NCI-H2227 treated with DMSO at 0.1 percent for 48 hours (cell line): ENCODE measurements at regions not wholly inside any gene's neighbourhood (a gene's known extent, or its start where the extent isn't known, plus 50 kb on each side); places are given as distances from the start of the nearest gene placed in this dataset.

Source experiments
- DNase-seq: peaks from one replicate; lab custom pipeline; 2025; lab: John Stamatoyannopoulos, UW

DNA sequence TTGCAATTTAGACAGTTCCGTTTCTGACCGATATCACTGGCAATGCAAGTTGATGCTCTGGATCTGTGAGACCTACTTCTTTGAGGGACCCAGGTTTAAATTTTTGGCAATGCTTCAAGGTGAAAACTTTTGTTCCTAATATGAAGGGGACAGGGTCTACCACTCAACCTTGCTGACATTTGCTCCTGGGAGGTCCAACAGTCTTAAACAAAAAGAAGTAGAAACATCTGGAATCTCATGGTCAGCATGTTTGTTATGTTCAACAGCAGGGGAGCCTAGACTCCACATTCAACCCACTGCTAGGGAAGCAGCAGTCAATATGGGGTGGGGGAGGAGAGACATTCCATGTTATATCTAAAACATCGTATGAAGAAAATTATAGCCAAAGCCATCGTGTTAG, 196.4 kb downstream of the SIM1 start:
- no peak for DNase-seq

DNA sequence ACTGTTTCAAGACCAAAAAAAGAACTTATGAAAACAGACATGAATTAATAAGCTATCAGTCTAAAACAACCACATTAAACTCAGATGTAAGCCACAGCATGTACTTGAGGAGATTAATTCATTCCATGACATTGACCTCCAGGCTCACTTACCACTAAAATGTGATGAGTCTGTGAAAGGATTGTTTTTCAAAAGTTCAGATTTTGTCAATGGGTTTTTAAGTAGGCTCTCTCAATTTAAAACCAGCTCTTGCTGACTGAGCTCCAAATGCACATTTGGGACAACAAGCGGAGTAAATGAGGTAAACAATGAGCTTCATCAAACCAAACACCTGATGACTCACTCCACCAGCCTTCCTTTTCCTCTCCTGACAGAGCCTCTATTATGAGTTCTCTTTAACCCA, 197.0 kb downstream of the SIM1 start:
- DNase-seq: no peak

DNA sequence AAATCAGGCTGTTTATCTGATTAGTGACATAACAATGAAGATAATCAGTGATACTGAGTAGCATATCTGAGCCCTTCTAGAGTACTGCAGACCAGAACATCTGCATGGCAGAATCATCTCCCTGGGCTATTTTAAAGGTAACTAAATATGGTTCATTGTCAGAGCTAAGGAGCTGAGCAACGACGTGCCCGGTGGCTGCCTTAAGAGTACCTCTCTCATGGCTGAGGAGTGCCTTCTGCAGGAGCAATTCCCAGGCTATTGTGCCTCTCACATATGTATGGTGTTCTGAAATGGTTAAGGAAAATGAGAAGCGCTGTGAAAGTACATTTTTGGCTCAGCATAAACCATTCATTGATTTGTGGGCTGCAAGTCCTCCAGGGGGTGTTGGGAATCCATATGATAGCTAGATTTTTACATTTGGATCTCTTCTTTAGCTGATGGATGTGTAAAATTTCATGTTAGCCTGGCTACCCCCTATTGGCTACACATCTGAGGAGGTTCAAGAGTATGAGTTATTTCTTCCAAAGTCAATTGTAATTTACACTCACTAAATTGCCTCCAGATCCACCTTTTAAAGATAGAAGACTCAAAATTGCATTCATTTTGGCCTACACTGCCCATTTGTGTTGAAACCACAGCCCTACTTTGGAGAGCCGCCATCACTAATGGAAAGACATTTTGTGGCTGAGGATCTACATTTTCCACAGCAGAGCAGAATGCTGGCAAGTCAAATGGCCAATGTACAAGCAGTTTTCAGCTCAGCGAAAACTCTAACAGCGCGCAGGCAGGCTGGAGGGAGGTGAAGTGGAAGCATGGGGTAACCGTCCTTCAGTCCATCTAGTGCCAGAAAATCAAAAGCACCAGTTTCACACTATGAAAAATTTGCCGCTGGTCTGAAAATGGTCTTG, 198.0 kb downstream of the SIM1 start:
- DNase-seq: no peak

DNA sequence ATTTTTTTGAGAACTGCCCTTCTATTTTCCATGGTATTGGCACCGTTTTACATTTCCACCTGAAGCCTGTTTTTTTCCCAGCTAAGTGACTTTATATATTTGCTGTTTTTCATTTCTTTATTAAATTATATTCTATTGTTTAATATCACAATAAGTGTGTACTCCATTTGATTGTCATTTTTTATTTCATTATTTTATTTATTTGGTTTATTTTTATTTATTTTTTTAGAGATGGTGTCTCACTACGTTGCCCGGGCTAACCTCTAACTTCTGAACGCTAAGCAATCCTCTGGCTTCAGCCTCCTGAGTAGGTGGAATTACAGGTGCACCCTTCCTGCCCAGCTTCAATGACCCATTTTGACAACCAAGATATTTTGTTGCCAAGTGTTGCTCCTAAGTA, 202.6 kb downstream of the SIM1 start:
- DNase-seq: no peak

DNA sequence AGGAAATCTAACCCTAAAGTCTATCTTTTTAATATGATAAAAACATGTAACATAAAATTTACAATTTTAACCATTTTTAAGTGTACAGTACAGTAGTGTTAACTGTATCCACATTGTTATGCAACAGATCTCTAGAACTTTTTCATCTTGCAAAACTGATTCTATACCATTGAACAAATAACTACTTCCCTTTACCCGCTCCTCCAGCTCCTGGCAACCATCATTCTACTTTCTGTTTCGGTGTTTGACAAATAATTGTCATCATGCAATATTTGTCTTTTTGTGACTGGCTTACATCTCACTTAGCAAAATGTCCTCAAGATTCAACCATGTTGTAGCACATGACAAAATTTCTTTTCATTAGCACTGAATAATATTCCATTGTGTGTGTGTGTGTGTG, 203.2 kb downstream of the SIM1 start:
- DNase-seq: no peak

DNA sequence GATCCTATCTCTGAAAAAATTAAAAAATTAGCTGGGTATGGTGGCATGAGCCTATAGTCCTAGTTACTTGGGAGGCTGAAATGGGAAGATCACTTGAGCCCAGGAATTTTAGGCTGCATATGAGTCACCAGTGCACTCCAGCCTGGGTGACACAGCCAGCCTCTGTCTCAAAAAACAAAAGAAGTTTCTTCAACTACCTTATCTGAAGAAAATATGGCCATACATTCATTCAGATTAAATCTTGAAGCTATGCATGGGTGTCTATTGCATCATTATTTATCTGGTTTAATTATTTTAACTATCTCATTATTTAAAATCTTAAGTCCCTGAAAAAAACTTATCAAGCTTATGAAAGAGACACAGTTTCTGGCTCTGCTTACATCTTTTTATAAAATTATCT, 204.1 kb downstream of the SIM1 start:
- no peak for DNase-seq

DNA sequence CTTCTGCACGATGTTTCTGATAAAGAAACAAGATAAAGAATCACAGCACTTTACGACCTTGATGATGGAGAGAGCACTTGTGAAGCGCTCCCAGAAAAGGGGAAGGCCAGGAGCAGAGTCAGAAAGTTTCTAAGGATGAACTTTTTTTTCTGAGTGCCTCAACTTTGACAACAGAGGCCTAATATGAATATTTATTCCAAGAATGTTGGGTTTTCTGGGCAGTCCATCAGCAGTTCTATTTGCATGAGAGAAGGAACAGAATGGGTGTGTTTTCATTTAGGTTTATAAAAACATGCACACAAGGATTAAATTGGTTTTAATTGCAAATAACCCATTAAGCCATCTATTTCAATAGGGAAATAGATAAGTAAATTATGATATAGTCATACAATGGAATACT, 204.9 kb downstream of the SIM1 start:
- no peak for DNase-seq

DNA sequence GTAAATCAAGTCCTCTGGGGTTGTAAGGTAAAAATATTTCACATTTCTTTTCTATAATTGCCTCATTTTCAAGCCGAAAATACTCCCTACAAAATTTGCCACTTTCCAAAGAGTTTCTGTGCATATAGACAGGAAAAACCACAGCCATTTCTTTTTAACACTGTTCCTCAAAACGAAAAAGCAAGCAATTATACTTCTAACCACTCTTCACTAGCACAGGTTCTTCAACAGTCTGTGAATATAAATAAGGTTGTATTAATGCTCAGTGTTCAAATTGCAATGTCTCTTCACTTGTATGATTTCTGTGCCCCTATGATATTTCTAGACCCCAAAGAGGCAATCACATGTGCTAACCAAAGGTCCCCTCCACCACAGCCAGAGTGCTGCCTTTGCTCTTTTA, 206.0 kb downstream of the SIM1 start:
- DNase-seq: peak; percentile 34

DNA sequence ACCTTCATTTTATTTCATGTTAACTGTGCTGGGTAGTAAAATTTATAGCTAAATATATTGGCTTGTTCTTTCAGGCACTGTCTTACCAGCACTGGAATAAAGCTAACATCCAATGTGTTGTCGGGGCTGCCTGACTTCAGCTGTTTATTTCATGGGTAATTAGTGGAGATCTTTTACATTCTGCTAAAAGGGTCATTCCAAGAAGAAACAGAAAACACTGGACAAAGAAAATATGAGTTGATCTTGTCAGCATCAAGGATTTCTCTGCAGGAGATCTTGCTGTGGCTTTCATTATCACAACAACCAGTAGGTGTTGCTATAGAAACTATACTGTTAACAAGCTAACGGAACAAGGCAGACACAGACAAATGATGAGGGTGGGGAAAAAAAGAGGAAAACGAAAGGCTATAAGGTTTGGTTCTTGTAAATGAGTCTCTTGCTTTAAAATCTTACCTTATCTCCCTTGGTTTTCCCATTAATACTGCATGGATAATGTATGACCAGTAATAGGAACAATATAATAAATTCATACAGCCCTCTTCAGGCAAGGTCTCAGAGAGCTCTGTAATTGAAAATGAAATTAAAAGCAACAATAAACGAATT, 206.8 kb downstream of the SIM1 start:
- peak; percentile 85 for DNase-seq

DNA sequence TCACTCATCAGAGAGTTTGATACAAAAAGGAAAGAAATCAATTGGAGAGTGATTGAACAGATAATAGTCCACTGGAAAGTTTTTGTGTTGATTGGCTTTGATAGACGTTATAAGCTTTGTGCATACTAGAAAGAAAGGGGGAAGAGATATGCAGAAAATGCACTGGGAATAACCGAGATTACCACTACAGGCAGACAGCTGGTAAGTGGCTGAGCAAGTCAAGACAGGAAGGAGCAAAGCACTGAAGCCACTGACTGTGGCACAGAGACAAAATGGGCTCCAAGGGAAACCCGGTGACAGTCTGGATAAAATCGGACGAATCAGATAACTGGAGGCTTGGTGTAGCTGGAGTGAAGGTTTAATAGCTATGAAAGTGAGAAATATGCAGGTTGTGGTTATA, 209.0 kb downstream of the SIM1 start:
- DNase-seq: no peak

DNA sequence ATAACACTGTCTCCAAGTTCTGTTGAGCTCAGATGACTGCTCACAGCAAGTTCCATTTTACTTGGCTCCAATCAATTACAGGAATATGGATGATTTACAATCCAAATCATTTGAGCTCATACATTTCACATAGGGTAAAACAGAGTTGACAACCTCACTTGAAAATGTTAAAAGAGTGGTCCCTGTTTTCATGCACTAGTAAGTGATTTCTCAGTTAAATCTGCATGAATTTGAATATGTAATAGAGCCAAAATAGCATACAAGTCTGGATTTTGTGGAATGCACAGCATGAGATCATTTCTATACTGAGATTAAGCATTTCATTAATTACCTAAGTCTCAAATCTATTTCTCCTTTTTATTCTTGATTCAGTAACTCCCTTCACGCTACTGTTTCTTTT, 217.6 kb downstream of the SIM1 start:
- no peak for DNase-seq

DNA sequence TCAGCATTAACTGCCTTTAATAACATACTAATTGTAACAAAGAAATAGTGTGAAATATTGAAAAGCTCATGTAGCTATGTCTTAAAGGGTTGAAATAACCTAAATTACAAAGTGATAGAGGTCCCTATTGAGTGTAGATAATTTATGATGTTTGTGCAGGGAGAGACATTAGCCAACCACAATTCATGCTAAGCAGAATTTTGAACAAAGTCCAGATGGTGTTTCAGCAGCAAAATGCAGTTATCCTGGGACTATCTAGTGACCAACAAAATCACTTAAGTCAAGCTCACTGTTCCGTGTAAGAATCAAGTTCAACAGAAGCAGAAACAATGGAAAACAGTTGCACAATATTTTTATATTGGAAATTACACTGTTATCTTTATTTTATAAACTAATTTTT, 218.5 kb downstream of the SIM1 start:
- no peak for DNase-seq

DNA sequence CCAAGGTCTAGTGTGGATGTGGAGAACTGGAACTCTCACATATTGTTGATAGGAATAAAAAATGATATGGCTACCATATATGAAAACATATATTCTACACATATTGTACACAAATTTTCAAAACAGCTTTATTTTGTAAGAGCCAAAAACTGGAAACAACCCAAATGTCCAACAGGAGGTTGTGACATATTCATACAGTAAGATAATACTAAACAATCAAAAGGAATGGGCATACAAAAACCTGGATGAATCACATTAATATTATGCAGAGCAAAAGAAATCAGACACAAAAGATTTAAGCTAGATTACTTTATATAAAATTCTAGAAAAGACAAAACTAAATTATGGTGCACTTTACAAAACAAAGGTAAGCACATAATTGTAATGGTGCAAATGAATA, 223.9 kb downstream of the SIM1 start:
- DNase-seq: no peak

DNA sequence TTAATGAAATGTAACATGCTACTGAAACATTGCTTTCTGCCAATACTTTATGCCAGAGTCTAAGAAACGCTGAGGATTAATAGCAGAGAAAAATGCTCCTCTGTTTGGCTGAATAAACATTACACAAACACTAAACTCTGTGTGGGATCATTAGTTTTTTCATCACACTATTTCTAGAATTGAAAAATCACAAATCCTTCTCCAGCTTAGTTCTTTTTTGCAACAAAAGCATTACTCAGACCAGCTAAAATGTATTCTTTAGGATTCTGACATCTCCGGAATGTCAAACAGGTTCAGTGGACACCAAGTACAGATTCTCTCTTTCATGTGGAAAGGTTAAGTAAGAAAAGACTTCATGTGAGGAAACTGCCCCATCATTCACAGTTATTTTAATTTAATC, 226.9 kb downstream of the SIM1 start:
- no peak for DNase-seq

DNA sequence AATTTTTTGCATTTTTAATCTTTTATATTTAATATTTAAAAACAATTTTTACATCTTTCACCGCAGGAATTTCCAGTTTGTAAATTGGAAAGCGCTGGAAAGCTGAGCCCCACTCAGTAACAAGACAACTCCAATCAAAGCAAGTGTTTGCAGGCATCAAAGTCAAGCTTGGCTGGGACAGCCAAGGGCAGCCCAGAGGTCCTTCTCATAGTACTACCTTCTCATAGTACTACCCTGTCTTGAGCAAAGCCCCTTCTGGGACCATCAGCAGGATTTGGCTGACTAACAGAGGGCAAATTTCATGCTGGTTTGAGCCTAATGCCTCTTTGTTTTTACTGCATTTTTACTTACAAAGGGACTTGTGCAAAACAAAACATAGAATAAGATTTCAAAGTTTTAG, 228.3 kb downstream of the SIM1 start:
- DNase-seq: no peak

DNA sequence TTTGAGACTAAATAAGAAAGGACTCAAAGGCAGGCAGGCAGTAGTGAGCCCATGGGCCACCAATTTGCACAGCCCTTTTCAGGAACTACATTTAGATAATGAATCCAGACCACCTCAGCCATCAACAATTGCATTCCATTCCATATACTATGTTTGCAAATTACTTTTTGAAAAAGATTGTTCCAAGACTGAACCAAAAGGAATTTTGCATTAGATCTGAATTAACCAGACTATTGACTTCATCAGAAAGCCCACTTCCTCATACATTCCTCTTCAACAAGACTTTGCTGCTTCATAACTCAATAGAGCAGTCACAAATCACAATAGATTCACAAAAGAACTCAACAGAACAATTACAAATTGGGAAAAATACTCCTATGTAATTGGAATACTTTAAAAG, 229.1 kb downstream of the SIM1 start:
- no peak for DNase-seq

DNA sequence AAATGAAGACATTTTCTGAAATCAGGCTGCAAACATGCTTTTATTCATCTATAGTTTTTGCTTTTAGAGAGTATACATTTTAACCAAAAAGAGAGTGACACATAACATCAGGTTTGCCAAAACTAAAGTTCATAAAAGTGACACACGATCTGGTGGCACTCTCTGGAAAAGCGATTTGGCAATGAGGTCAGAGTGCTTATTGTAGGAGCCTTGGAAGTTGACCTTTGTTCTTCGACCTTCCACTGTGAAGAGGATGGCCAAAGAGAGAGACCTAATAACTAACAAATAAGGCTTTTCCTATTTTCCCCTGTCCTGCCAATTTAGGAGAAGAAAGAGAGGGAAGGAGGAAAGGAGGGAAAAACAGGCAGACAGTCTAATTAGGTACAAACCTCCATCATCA, 230.1 kb downstream of the SIM1 start:
- no peak for DNase-seq

DNA sequence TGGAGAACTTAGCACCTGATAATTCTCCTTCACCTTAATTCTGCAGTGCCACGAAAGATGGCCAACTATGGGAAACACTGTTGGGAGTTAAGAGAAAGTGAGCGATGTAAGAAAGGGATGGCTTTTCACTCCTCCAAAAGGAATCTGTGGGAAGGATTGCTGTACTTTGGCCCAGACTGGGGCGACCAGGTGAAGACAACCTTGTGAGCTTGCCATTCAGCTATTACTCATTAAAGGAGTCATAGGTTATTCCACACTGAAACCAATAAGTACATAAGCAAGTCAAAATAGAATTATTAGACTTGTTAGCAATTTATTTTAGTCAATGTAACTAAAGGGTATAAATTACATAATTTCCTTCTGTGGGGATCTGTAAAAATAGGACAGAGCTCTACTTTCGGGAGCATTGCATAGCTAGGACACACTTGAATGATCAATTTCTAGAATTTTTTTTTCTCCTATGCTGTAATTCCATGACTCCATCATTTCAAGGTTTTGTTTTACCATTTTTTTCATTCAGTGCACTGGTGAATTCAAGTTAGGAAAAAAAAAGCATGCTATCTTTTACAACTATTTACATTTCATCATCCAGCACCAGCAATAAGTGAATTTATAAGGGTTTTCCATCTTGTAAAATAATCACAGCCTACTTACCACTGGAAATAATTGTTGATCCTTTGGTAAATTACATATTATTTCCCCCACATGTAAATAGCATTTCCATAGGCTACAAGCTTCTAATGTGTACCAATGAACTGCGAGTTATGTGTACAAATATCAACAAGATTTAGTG, 231.7 kb downstream of the SIM1 start:
- DNase-seq: no peak

DNA sequence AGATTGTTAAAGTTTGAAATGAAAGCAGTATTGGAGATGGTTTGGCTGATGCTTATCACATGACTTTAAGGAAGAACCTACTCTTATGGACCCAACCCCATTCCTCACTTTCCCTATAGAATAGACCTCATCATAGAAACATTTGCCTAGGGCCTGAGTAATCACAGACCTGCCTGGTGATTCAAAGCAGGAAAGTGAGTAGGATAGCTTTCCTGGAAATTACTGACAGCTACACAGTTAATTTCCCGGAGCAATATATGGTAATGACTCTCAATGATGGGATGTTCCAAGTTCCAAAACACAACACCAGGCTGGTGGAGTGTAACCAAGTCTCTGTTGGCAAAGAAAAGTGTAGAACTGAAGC, 233.8 kb downstream of the SIM1 start:
- DNase-seq: no peak

DNA sequence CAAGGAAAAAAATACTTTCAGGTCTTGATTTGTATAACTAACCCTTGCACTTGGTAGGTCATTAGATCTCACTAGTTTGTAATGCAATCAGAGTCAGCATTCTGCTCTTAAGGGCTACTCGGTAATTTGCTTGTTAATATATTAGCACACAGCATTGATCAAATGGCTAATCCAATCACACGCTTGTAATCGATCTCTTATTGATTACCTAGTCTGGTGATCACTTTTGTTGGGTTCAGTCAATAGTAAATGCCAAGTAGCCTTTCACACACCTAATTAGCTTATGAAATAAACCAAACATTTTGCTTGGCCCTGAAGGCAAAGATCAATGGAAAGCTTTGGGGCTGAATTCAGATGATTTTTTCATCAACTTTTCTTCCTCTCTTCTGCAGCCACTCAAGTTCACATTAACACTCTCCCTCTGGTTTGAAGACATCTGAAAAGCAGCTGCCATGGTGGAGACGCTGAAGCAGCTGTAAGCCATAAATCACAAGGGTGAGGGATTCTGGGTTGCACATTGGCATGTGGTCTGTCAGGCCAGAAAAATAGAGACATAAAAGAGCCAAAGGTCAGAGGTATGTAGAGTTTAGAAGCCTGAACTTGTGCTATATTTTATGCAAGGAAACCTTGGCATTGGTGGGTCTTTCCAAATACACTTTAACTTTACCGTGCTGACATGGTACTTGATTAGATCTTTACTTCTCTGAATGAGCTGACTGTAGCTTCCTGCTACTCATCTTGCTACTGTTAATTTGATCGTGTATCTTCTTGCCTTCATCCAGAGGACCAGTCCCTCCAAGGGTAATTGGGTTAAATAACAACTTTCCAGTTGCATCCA, 234.4 kb downstream of the SIM1 start:
- no peak for DNase-seq

DNA sequence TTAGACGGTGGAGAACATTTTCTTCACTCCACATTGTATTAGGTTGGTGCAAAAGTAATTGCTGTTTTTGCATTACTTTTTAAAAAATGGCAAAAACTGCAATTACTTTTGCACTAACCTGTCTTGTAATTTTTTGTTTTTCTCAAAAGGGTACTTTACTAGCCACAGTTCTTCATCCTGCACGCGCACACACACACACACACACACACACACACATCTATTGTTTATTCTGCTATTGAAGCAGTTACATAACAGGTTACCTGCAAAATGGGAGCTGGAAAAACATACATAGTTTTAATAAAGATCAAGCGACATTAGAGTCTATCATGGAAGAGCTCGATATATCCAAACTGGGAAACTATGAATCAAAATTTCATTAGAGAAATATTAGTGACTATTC, 235.2 kb downstream of the SIM1 start:
- DNase-seq: peak; percentile 13

DNA sequence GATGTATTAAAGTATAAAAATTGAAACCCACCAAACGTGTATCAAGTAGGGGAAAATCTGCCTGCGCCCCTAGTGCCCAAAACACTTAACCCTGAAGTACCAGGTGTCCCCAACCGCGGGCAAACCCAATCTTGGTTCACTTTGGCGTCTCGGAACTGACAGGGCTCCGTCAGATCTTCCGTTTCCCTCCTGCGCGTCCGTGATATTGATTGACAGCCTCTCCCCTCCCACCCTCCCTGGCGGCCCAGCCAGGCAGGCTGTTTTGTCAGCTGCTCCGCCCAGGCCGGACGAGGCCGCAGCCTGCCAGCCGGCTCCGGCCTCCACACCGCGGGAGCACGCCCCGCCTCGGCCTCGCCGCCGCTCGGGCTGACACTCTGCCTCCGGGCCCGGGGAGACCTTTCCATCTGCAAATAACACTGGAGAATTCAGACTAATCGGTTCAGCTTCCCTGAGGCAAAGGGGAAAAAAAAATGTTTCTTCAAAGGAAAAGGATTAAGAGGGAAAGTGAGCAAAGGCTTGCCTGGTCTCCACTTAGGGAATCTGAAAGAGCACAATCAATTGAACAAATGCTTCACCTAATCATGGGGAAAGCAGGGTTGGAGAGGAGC, 234.9 kb upstream of the MCHR2 start:
- DNase-seq: peak; percentile 78
